K562 (cell line): ENCODE measurements at regions not wholly inside any gene's neighbourhood (a gene's known extent, or its start where the extent isn't known, plus 50 kb on each side); places are given as distances from the start of the nearest gene placed in this dataset.

Source experiments
- ATAC-seq: fragments of 200-7000 bp; cut with Tn5 transposase; 3 replicates; pipeline ENCODE4 v1.9.1; 2020; ENCODE audit warnings: moderate library complexity
- BruUV-seq: library from RNA; stranded (reverse); fragments of 400-500 nt; replicated peaks from 2 replicates; lab custom pipeline; 2021; lab: Mats Ljungman, UMichigan
- CTCF ChIA-PET: fragments of 300-600 bp; formaldehyde crosslinking; extraction: SDS; loops from one replicate; lab custom pipeline; 2021; ENCODE audit warnings: low intra/inter-chr PET ratio; lab: Yijun Ruan, JAX
- POLR2A ChIA-PET: fragments of 300-600, 350-650 bp; sonication (Branson Sonifier 250); formaldehyde crosslinking; extraction: SDS; loops from one replicate; lab custom pipeline; 2021; ENCODE audit warnings: antibody characterized with exemption, inconsistent platforms; lab: Yijun Ruan, JAX
- DNase-seq, 4 experiments: peaks; one replicate each; pipeline versions ENCODE4 v3.0.0 to v3.0.0-alpha.2; 2011 to 2018; ENCODE audit warnings: low spot score in 3 of 4, mixed read lengths in 3 of 4; ENCODE audit errors: extremely low read depth in 1 of 4
- FAIRE-seq: peaks from 2 replicates; lab custom pipeline; 2011; peaks lifted over from hg19 to GRCh38; lab: Jason Lieb, UNC
- H2AFZ ChIP-seq: 2 replicates; pipeline ENCODE4 v1.6.0; 2011; ENCODE audit warnings: low read depth, low read length, control low read depth, inconsistent platforms
- H3K27ac ChIP-seq: fragments of 200-600 bp; 3 replicates; pipeline ENCODE4 v1.8.0; 2011; ENCODE audit warnings: low read depth, mild to moderate bottlenecking, control low read depth, inconsistent platforms, low read length, moderate library complexity, mixed read lengths; ENCODE audit errors: extremely low read depth
- H3K27me3 ChIP-seq, 2 experiments: fragments of 300-600 bp in 1 of 2; 2 replicates in 1 of 2; 3 replicates in 1 of 2; pipeline versions ENCODE4 v1.6.0 to v1.8.0; 2011; ENCODE audit warnings: inconsistent platforms in 2 of 2, low read length in 2 of 2, mild to moderate bottlenecking in 1 of 2, mixed read lengths in 1 of 2, moderate library complexity in 1 of 2; ENCODE audit not compliant: control insufficient read depth in 2 of 2, insufficient read depth in 2 of 2
- H3K36me3 ChIP-seq: fragments of 300-600 bp; 3 replicates; pipeline ENCODE4 v1.8.0; 2011; ENCODE audit warnings: mild to moderate bottlenecking, low read length, inconsistent platforms; ENCODE audit not compliant: control insufficient read depth, insufficient read depth
- H3K4me1 ChIP-seq, 2 experiments: fragments of 200-600 bp in 1 of 2; replicated peaks in 1 of 2; 2 replicates in 1 of 2; 3 replicates in 1 of 2; pipeline versions ENCODE4 v1.5.1 to v1.8.0; 2011; ENCODE audit warnings: inconsistent platforms in 2 of 2, low read length in 2 of 2, mild to moderate bottlenecking in 1 of 2, mixed read lengths in 1 of 2, moderate library complexity in 1 of 2; ENCODE audit not compliant: control insufficient read depth in 2 of 2, insufficient read depth in 2 of 2
- H3K4me2 ChIP-seq: 2 replicates; pipeline ENCODE4 v1.6.1; 2011; ENCODE audit warnings: low read length, control low read depth, inconsistent platforms, mixed read lengths; ENCODE audit not compliant: insufficient read depth
- H3K4me3 ChIP-seq: fragments of 200-600 bp; sonication (generic), shearing (Covaris generic); 2 replicates; pipeline ENCODE4 v1.5.1; 2016; ENCODE audit warnings: control low read depth, inconsistent platforms
- H3K79me2 ChIP-seq: fragments of 200-600 bp; 3 replicates; pipeline ENCODE4 v1.8.0; 2011; ENCODE audit warnings: low read length, inconsistent platforms; ENCODE audit not compliant: control insufficient read depth, insufficient read depth
- H3K9ac ChIP-seq, 2 experiments: 2 replicates each; pipeline versions ENCODE4 v1.6.0 to v1.6.1; 2011; ENCODE audit warnings: low read depth in 2 of 2, low read length in 2 of 2, control low read depth in 1 of 2, inconsistent platforms in 1 of 2, mild to moderate bottlenecking in 1 of 2, mixed read lengths in 1 of 2; ENCODE audit not compliant: insufficient read depth in 1 of 2
- H3K9me1 ChIP-seq: one replicate; pipeline ENCODE4 v1.6.0; 2011; ENCODE audit warnings: inconsistent platforms, mild to moderate bottlenecking, low read length, moderate library complexity; ENCODE audit not compliant: control insufficient read depth, insufficient read depth
- H3K9me3 ChIP-seq: replicated peaks from 2 replicates; pipeline ENCODE4 v1.5.1; 2011; ENCODE audit warnings: low read depth, low read length, inconsistent platforms; ENCODE audit not compliant: control insufficient read depth, insufficient read depth
- H4K20me1 ChIP-seq: replicated peaks from 2 replicates; pipeline ENCODE4 v1.6.1; 2011; ENCODE audit warnings: low read length, inconsistent platforms, mixed read lengths; ENCODE audit not compliant: control insufficient read depth, insufficient read depth
- CHD1 ChIP-seq: fragments of 200-600 bp; sonication (generic); IDR thresholded peaks from one replicate; pipeline ENCODE4 v1.6.1; 2012; ENCODE audit warnings: mild to moderate bottlenecking, moderate library complexity, low read length, inconsistent platforms
- E2F3 ChIP-seq: fragments of 250-450 bp; sonication (Bioruptor Pico); IDR thresholded peaks from 2 replicates; pipeline ENCODE4 v1.4.0; 2020; ENCODE audit warnings: mild to moderate bottlenecking
- ELF1 ChIP-seq: fragments of 200-800 bp; sonication (Bioruptor generic); IDR thresholded peaks from 2 replicates; pipeline ENCODE4 v1.6.1; 2016; ENCODE audit warnings: missing genetic modification characterization, missing compliant biosample characterization
- HEY1 ChIP-seq: fragments of 250-450 bp; sonication (Bioruptor Pico); IDR thresholded peaks from 2 replicates; pipeline ENCODE4 v1.5.0; 2020; ENCODE audit warnings: mild to moderate bottlenecking, moderate library complexity, borderline replicate concordance
- HMG20B ChIP-seq: fragments of 250-450 bp; sonication (Bioruptor Pico); IDR thresholded peaks from 2 replicates; pipeline ENCODE4 v1.5.0; 2021; ENCODE audit warnings: mild to moderate bottlenecking
- IRF1 ChIP-seq: sonication (generic); formaldehyde crosslinking; IDR thresholded peaks from 2 replicates; pipeline ENCODE4 v1.8.0; 2022; ENCODE audit warnings: missing genetic modification reagents, mild to moderate bottlenecking, borderline replicate concordance
- MITF ChIP-seq: IDR thresholded peaks from 2 replicates; pipeline ENCODE4 v1.6.1; 2014; ENCODE audit warnings: antibody characterized with exemption
- MLX ChIP-seq, 2 experiments: fragments of 450-650 bp in 1 of 2; sonication (generic) in 1 of 2; formaldehyde crosslinking; conservative IDR thresholded peaks; 2 replicates each; pipeline versions ENCODE4 v1.4.0 to v1.8.1; 2020 to 2022; ENCODE audit warnings: mild to moderate bottlenecking in 1 of 2, missing genetic modification reagents in 1 of 2
- NELFE ChIP-seq: IDR thresholded peaks from 2 replicates; pipeline ENCODE4 v1.6.1; 2011; ENCODE audit warnings: mild to moderate bottlenecking; ENCODE audit not compliant: insufficient read depth, insufficient read length
- NFXL1 ChIP-seq: fragments of 450-650 bp; formaldehyde crosslinking; IDR thresholded peaks from 2 replicates; pipeline ENCODE4 v1.4.0; 2021; ENCODE audit warnings: mild to moderate bottlenecking
- PKNOX1 ChIP-seq: fragments of 450-650 bp; IDR thresholded peaks from 2 replicates; pipeline ENCODE4 v1.6.1; 2016
- POLR2A ChIP-seq: fragments of 450-650 bp; conservative IDR thresholded peaks from 2 replicates; pipeline ENCODE4 v1.6.1; 2016
- TCF3 ChIP-seq: sonication (generic); formaldehyde crosslinking; IDR thresholded peaks from 2 replicates; pipeline ENCODE4 v1.4.0; 2020; ENCODE audit warnings: mild to moderate bottlenecking, missing genetic modification reagents
- ZNF124 ChIP-seq: sonication (generic); formaldehyde crosslinking; IDR thresholded peaks from 2 replicates; pipeline ENCODE4 v1.8.1; 2022; ENCODE audit warnings: missing genetic modification reagents
- ZNF277 ChIP-seq: fragments of 250-450 bp; sonication (Bioruptor Pico); IDR thresholded peaks from 2 replicates; pipeline ENCODE4 v1.8.0; 2022; ENCODE audit warnings: inconsistent platforms, mild to moderate bottlenecking, moderate library complexity, borderline replicate concordance
- ZNF740 ChIP-seq, 3 experiments: fragments of 200-800 bp in 1 of 3; sonication (Bioruptor generic) in 1 of 3; sonication (generic) in 1 of 3; formaldehyde crosslinking in 1 of 3; IDR thresholded peaks; 2 replicates each; pipeline versions ENCODE4 v1.6.1 to v1.8.0; 2016 to 2022; ENCODE audit warnings: mild to moderate bottlenecking in 2 of 3, missing compliant biosample characterization in 2 of 3, missing genetic modification characterization in 2 of 3, missing genetic modification reagents in 1 of 3
- WGBS: fragments of 100-300 bp; shearing (Covaris generic); methylation state at CpG from one replicate; pipeline ENCODE4 v1.1.6; 2016; ENCODE audit warnings: low coverage, mixed read lengths; ENCODE audit not compliant: insufficient coverage; ENCODE audit errors: missing lambda C conversion rate; 5-methylcytosine and 5-hydroxymethylcytosine counted together
- in situ Hi-C: fragments of 300-500 bp; cut with MboI; formaldehyde crosslinking; loops from 4 replicates; pipeline ENCODE4 v1.15.0; 2018; ENCODE audit warnings: inconsistent platforms, mixed read lengths
- intact Hi-C: fragments of 100-400 bp; cut with micrococcal nuclease; formaldehyde crosslinking; loops from 2 replicates; pipeline ENCODE4 v1.14.2; 2022

GRCh38 chrX:55163171-55163570 is 57.0 kb upstream of the PAGE5 start:
- Histone ChIP-seq H3K4me3 (no peak overlapping the region), H3K36me3 (no peaks in the 10 kb centered on the region), H3K9me3 (peaks cover 2% of the 10 kb centered on the region; the same call in 1 of the 2 replicates), H3K79me2 (no peaks in the 10 kb centered on the region), H3K9me1 (no peaks in the 10 kb centered on the region), H3K4me1 (peaks cover 0 to 9% of the 10 kb centered on the region in 2 experiments; a peak in 3 of 5 replicates), H3K4me2 (no peak overlapping the region), H2AFZ (no peak overlapping the region), H3K27ac (no peak overlapping the region), H3K27me3 (no peaks in the 10 kb centered on the region), H3K9ac (no peak overlapping the region), H4K20me1 (no peaks in the 10 kb centered on the region)
- in situ Hi-C loops: loop anchor here (5.0 kb wide), 1 partner anchor 271 kb away; no protein-coding TSS in a partner anchor
- no peak for ATAC-seq
- no TSS peak for BruUV-seq
- TF ChIP-seq ZNF277 (CRISPR knock-in tag): no peak
- TF ChIP-seq IRF1 (CRISPR knock-in tag): no peak
- TF ChIP-seq POLR2A: no peak
- no peak for TF ChIP-seq MITF
- no peak for TF ChIP-seq PKNOX1
- no peak for TF ChIP-seq NELFE
- no peak for TF ChIP-seq ZNF740 (CRISPR knock-in tag; IDR thresholded peaks at IDR 0.05)
- no peak for TF ChIP-seq ZNF740 (tag; IDR thresholded peaks at IDR 0.05)
- no peak for TF ChIP-seq ELF1 (tag)
- TF ChIP-seq TCF3 (CRISPR knock-in tag): no peak
- no peak for TF ChIP-seq HEY1 (CRISPR knock-in tag)
- TF ChIP-seq E2F3 (CRISPR knock-in tag): no peak
- TF ChIP-seq MLX (CRISPR knock-in tag; conservative IDR thresholded peaks at IDR 0.05): no peak
- TF ChIP-seq ZNF124 (CRISPR knock-in tag): no peak
- no peak for TF ChIP-seq NFXL1 (CRISPR knock-in tag)
- TF ChIP-seq HMG20B: no peak
- no peak for TF ChIP-seq CHD1
- ChIA-PET POLR2A (no interaction called here), CTCF (no interaction called here)
- DNase-seq: no peak
- intact Hi-C loops: no loop called here
- 0% methylated on average over 1 of the region's 3 CpGs for WGBS
- no peak for FAIRE-seq
